GM23338 (cell line): ENCODE measurements at regions not wholly inside any gene's neighbourhood (a gene's known extent, or its start where the extent isn't known, plus 50 kb on each side); places are given as distances from the start of the nearest gene placed in this dataset.

Experiments used
- ATAC-seq: fragments of 200-7000 bp; cut with Tn5 transposase; 3 replicates; pipeline ENCODE4 v1.9.1; 2020
- DNase-seq: peaks from one replicate; pipeline ENCODE4 v3.0.0-alpha.2; 2015; ENCODE audit warnings: low spot score
- H2AFZ ChIP-seq: fragments of 200-600 bp; sonication (generic); 2 replicates; pipeline ENCODE4 v1.8.0; 2016; ENCODE audit warnings: antibody characterized with exemption, mild to moderate bottlenecking, moderate library complexity
- H3F3A ChIP-seq: fragments of 200-600 bp; sonication (generic); replicated peaks from 2 replicates; pipeline ENCODE4 v1.8.0; 2017; ENCODE audit warnings: antibody characterized with exemption, mixed run types, low read depth
- H3K27ac ChIP-seq: fragments of 200-600 bp; sonication (generic); 2 replicates; pipeline ENCODE4 v1.6.1; 2016; ENCODE audit warnings: low read depth
- H3K27me3 ChIP-seq: fragments of 200-600 bp; sonication (generic); 2 replicates; pipeline ENCODE4 v1.8.0; 2016; ENCODE audit warnings: mild to moderate bottlenecking, mixed run types, moderate library complexity; ENCODE audit not compliant: insufficient read depth
- H3K36me3 ChIP-seq: fragments of 200-600 bp; sonication (generic); 2 replicates; pipeline ENCODE4 v1.8.0; 2016; ENCODE audit warnings: mild to moderate bottlenecking; ENCODE audit not compliant: insufficient read depth
- H3K4me1 ChIP-seq: fragments of 200-600 bp; sonication (generic); 2 replicates; pipeline ENCODE4 v1.8.0; 2016; ENCODE audit warnings: mild to moderate bottlenecking, moderate library complexity; ENCODE audit not compliant: insufficient read depth
- H3K4me2 ChIP-seq: fragments of 200-600 bp; sonication (generic); 2 replicates; pipeline ENCODE4 v1.7.1; 2017; ENCODE audit warnings: mixed run types
- H3K4me3 ChIP-seq: fragments of 200-600 bp; sonication (generic); 2 replicates; pipeline ENCODE4 v1.6.1; 2016; ENCODE audit warnings: mixed run types
- H3K79me2 ChIP-seq: fragments of 200-600 bp; sonication (generic); replicated peaks from 2 replicates; pipeline ENCODE4 v1.8.0; 2017; ENCODE audit warnings: mild to moderate bottlenecking; ENCODE audit not compliant: insufficient read depth
- H3K9me2 ChIP-seq: fragments of 200-600 bp; sonication (generic); 2 replicates; pipeline ENCODE4 v1.8.0; 2017; ENCODE audit not compliant: insufficient read depth
- H4K20me1 ChIP-seq: fragments of 200-600 bp; sonication (generic); replicated peaks from 2 replicates; pipeline ENCODE4 v1.8.0; 2017; ENCODE audit warnings: mild to moderate bottlenecking; ENCODE audit not compliant: insufficient read depth
- H3K27ac Mint-ChIP-seq: 2 replicates; pipeline ENCODE4 v1.8.0; 2020; ENCODE audit warnings: inconsistent platforms, mild to moderate bottlenecking, moderate library complexity, mixed read lengths
- H3K27me3 Mint-ChIP-seq: 3 replicates; pipeline ENCODE4 v1.8.0; 2022; ENCODE audit warnings: low read depth, mild to moderate bottlenecking, moderate library complexity, mixed read lengths, inconsistent platforms; ENCODE audit not compliant: insufficient read depth, poor library complexity
- H3K36me3 Mint-ChIP-seq: 3 replicates; pipeline ENCODE4 v1.8.0; 2021; ENCODE audit warnings: low read depth, mild to moderate bottlenecking, inconsistent platforms, moderate library complexity, mixed read lengths
- H3K4me1 Mint-ChIP-seq: 3 replicates; pipeline ENCODE4 v1.8.0; 2020; ENCODE audit warnings: mild to moderate bottlenecking, inconsistent platforms, mixed read lengths
- H3K4me3 Mint-ChIP-seq: 3 replicates; pipeline ENCODE4 v1.8.0; 2021; ENCODE audit warnings: moderate library complexity, mild to moderate bottlenecking, inconsistent platforms, mixed read lengths
- H3K9me3 Mint-ChIP-seq: 3 replicates; pipeline ENCODE4 v1.8.0; 2020; ENCODE audit warnings: moderate library complexity, mild to moderate bottlenecking, inconsistent platforms, mixed read lengths
- CREB1 ChIP-seq: fragments of 250-450 bp; sonication (Bioruptor Pico); IDR thresholded peaks from 2 replicates; pipeline ENCODE4 v1.5.0; 2020; ENCODE audit warnings: low read depth, mild to moderate bottlenecking, moderate library complexity
- EZH2 ChIP-seq: fragments of 200-600 bp; sonication (generic); IDR thresholded peaks from one replicate; pipeline ENCODE4 v1.8.0; 2017; ENCODE audit warnings: antibody characterized with exemption, mild to moderate bottlenecking, low read depth; ENCODE audit not compliant: unreplicated experiment
- EZH2phosphoT487 ChIP-seq: fragments of 200-600 bp; sonication (generic); IDR thresholded peaks from one replicate; pipeline ENCODE4 v1.8.1; 2018; ENCODE audit warnings: antibody characterized with exemption; ENCODE audit not compliant: unreplicated experiment
- JUNB ChIP-seq: IDR thresholded peaks from one replicate; pipeline ENCODE4 v1.6.1; 2016; ENCODE audit warnings: antibody characterized with exemption; ENCODE audit not compliant: unreplicated experiment
- POLR2AphosphoS5 ChIP-seq: IDR thresholded peaks from 2 replicates; pipeline ENCODE4 v1.6.1; 2016; ENCODE audit warnings: antibody characterized with exemption, low read depth
- STAT1 ChIP-seq: IDR thresholded peaks from one replicate; pipeline ENCODE4 v1.6.1; 2016; ENCODE audit warnings: antibody characterized with exemption; ENCODE audit not compliant: unreplicated experiment
- ZNF114 ChIP-seq: fragments of 250-450 bp; sonication (Bioruptor Pico); IDR thresholded peaks from 2 replicates; pipeline ENCODE4 v1.5.0; 2020; ENCODE audit warnings: mild to moderate bottlenecking, moderate library complexity
- TF ChIP-seq, protein P1 (sequence below): fragments of 250-450 bp; sonication (Bioruptor Pico); IDR thresholded peaks from 2 replicates; pipeline ENCODE4 v1.5.0; 2020; ENCODE audit warnings: mild to moderate bottlenecking, moderate library complexity
- TF ChIP-seq, protein P2 (sequence below): IDR thresholded peaks from one replicate; pipeline ENCODE4 v1.6.1; 2018; ENCODE audit warnings: antibody characterized with exemption; ENCODE audit not compliant: unreplicated experiment

DNA sequence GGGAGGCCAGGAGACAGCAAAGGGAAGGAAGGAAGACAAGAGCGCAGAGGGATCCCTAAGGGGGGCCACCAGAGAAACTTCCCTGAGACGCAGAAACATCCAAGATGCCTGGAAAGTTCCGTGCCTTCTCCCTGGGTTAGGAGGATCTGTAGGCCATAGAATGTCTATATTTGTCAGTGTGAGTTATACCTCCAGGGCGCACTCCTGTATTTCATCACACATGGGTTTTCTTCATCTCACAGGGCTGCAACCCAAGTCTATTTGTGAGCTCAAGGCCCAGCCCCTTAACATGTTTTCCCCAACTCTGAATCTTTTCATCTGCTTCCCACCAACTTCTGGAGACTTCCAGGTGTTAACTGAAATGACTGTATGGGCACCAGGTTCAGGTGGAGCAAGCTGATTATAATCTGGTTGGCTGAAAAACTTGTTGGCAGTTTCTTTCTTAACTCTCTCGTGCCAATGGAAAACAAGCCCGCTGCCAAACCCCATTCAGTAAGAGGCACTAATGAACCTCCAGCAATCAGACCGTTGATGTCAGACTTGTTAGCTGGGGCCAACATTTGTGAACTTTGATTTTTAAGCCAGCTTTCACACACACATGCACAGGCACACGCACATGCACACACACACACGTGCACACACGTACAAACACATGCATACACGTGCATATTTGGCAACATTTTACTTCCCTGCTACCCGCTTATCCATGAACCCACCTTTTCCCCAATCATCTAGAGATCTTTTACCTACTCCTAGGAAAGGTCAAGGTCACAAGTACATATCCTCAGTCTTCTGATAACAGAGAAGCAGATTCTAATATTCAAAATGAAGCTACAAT, 247.5 kb upstream of the GMDS start (continued):
- TF ChIP-seq EZH2 (no peak), ZNF114 (no peak), CREB1 (CRISPR knock-in tag) (no peak), STAT1 (no peak), EZH2phosphoT487 (no peak), JUNB (no peak)

DNA sequence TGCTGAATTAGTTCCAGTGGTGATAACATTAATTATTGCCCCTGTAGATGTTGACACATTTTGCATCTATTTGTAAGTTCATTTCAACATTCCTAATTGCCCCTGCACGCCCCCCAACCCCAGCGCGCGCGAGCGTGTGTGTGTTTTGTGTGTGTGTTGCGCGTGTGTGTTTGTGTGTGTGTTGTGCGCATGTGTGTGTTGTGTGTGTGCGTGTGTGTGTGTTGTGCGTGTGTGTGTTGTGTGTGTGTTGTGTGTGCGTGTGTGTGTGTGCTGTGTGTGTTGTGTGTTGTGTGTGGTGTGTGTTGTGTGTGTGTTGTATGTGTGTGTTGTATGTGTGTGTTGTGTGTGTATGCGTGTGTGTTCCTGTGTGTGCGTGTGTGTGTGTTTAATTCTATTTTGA, 245.7 kb upstream of the GMDS start:
- H3K4me1 Mint-ChIP-seq: peaks cover 7% of the 10 kb centered on the region
- H3K4me1 ChIP-seq: peaks cover 7% of the 10 kb centered on the region; the same call in 1 of the 2 replicates
- H3K4me2 ChIP-seq: no peak overlapping the region
- no peak overlapping the region for H3K27ac Mint-ChIP-seq
- H3K4me3 Mint-ChIP-seq: no peak overlapping the region
- no peaks in the 10 kb centered on the region for H3K36me3 ChIP-seq
- TF ChIP-seq, protein P1, sequence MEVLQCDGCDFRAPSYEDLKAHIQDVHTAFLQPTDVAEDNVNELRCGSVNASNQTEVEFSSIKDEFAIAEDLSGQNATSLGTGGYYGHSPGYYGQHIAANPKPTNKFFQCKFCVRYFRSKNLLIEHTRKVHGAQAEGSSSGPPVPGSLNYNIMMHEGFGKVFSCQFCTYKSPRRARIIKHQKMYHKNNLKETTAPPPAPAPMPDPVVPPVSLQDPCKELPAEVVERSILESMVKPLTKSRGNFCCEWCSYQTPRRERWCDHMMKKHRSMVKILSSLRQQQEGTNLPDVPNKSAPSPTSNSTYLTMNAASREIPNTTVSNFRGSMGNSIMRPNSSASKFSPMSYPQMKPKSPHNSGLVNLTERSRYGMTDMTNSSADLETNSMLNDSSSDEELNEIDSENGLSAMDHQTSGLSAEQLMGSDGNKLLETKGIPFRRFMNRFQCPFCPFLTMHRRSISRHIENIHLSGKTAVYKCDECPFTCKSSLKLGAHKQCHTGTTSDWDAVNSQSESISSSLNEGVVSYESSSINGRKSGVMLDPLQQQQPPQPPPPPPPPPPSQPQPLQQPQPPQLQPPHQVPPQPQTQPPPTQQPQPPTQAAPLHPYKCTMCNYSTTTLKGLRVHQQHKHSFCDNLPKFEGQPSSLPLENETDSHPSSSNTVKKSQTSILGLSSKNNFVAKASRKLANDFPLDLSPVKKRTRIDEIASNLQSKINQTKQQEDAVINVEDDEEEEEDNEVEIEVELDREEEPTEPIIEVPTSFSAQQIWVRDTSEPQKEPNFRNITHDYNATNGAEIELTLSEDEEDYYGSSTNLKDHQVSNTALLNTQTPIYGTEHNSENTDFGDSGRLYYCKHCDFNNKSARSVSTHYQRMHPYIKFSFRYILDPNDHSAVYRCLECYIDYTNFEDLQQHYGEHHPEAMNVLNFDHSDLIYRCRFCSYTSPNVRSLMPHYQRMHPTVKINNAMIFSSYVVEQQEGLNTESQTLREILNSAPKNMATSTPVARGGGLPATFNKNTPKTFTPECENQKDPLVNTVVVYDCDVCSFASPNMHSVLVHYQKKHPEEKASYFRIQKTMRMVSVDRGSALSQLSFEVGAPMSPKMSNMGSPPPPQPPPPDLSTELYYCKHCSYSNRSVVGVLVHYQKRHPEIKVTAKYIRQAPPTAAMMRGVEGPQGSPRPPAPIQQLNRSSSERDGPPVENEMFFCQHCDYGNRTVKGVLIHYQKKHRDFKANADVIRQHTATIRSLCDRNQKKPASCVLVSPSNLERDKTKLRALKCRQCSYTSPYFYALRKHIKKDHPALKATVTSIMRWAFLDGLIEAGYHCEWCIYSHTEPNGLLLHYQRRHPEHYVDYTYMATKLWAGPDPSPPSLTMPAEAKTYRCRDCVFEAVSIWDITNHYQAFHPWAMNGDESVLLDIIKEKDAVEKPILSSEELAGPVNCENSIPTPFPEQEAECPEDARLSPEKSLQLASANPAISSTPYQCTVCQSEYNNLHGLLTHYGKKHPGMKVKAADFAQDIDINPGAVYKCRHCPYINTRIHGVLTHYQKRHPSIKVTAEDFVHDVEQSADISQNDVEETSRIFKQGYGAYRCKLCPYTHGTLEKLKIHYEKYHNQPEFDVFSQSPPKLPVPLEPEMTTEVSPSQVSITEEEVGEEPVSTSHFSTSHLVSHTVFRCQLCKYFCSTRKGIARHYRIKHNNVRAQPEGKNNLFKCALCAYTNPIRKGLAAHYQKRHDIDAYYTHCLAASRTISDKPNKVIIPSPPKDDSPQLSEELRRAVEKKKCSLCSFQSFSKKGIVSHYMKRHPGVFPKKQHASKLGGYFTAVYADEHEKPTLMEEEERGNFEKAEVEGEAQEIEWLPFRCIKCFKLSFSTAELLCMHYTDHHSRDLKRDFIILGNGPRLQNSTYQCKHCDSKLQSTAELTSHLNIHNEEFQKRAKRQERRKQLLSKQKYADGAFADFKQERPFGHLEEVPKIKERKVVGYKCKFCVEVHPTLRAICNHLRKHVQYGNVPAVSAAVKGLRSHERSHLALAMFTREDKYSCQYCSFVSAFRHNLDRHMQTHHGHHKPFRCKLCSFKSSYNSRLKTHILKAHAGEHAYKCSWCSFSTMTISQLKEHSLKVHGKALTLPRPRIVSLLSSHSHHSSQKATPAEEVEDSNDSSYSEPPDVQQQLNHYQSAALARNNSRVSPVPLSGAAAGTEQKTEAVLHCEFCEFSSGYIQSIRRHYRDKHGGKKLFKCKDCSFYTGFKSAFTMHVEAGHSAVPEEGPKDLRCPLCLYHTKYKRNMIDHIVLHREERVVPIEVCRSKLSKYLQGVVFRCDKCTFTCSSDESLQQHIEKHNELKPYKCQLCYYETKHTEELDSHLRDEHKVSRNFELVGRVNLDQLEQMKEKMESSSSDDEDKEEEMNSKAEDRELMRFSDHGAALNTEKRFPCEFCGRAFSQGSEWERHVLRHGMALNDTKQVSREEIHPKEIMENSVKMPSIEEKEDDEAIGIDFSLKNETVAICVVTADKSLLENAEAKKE (CRISPR knock-in tag): no peak
- TF ChIP-seq, protein P2, sequence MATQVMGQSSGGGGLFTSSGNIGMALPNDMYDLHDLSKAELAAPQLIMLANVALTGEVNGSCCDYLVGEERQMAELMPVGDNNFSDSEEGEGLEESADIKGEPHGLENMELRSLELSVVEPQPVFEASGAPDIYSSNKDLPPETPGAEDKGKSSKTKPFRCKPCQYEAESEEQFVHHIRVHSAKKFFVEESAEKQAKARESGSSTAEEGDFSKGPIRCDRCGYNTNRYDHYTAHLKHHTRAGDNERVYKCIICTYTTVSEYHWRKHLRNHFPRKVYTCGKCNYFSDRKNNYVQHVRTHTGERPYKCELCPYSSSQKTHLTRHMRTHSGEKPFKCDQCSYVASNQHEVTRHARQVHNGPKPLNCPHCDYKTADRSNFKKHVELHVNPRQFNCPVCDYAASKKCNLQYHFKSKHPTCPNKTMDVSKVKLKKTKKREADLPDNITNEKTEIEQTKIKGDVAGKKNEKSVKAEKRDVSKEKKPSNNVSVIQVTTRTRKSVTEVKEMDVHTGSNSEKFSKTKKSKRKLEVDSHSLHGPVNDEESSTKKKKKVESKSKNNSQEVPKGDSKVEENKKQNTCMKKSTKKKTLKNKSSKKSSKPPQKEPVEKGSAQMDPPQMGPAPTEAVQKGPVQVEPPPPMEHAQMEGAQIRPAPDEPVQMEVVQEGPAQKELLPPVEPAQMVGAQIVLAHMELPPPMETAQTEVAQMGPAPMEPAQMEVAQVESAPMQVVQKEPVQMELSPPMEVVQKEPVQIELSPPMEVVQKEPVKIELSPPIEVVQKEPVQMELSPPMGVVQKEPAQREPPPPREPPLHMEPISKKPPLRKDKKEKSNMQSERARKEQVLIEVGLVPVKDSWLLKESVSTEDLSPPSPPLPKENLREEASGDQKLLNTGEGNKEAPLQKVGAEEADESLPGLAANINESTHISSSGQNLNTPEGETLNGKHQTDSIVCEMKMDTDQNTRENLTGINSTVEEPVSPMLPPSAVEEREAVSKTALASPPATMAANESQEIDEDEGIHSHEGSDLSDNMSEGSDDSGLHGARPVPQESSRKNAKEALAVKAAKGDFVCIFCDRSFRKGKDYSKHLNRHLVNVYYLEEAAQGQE: no peak
- no peak for TF ChIP-seq POLR2AphosphoS5
- DNase-seq (no peak), ATAC-seq (no peak)
- peaks cover under 1% of the 10 kb centered on the region; the same call in 1 of the 2 replicates for H3K9me2 ChIP-seq
- H3F3A ChIP-seq: no peaks in the 10 kb centered on the region
- H3K4me3 ChIP-seq: no peak overlapping the region
- H3K27me3 Mint-ChIP-seq: peaks cover 3% of the 10 kb centered on the region
- no peaks in the 10 kb centered on the region for H3K27me3 ChIP-seq
- no peaks in the 10 kb centered on the region for H3K79me2 ChIP-seq
- H2AFZ ChIP-seq: no peak overlapping the region
- no peaks in the 10 kb centered on the region; the same call in 1 of the 2 replicates for H4K20me1 ChIP-seq
- no peaks in the 10 kb centered on the region for H3K36me3 Mint-ChIP-seq
- H3K27ac ChIP-seq: no peak overlapping the region
- H3K9me3 Mint-ChIP-seq: no peaks in the 10 kb centered on the region; the same call in 2 of the 3 replicates
